HG02571 (cell line): ENCODE measurements at regions not wholly inside any gene's neighbourhood (a gene's known extent, or its start where the extent isn't known, plus 50 kb on each side); places are given as distances from the start of the nearest gene placed in this dataset.

Experiments used
- ATAC-seq: cut with Tn5 transposase; IDR thresholded peaks from one replicate; pipeline ENCODE4 v1.9.1; 2021; ENCODE audit warnings: mild to moderate bottlenecking, moderate library complexity; ENCODE audit not compliant: unreplicated experiment

DNA sequence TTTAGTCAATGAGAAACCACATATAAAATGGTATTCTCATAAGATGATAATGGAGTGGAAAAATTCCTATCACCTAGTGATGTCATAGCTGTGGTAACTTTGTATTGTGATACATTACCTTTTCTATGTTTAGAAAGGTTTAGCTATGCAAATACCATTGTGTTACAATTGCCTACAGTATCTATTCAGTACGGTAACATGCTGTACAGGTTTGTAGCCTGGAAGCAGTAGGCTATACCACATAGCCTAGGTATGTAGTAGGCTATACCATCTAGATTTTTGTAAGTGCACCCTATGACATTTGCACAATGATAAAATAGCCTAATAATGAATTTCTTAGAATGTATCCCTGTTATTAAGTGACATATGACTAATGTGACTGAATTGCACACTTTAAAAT, 50.5 kb upstream of the CCDC196 start:
- ATAC-seq: no peak
